Activated CD8-positive, alpha-beta memory T cell treated with anti-CD3 and anti-CD28 coated beads for 36 hours (primary cell): ENCODE measurements at regions not wholly inside any gene's neighbourhood (a gene's known extent, or its start where the extent isn't known, plus 50 kb on each side); places are given as distances from the start of the nearest gene placed in this dataset.
"Not testable (repeated sequence)": the region's sequence is repeated elsewhere in the genome, so short reads cannot be mapped to it uniquely, and the experiment has no call there.

Source experiments
- CTCF ChIA-PET: fragments of 350-600 bp; sonication (Branson Sonifier 250); formaldehyde crosslinking; loops from one replicate; lab custom pipeline; 2021; ENCODE audit warnings: antibody characterized with exemption; lab: Charles Lee
- POLR2A ChIA-PET: fragments of 350-600 bp; sonication (Branson Sonifier 250); formaldehyde crosslinking; loops from one replicate; lab custom pipeline; 2021; ENCODE audit warnings: antibody characterized with exemption; lab: Charles Lee

GRCh38 chr16:79391395-79391794 is 209.1 kb downstream of the MAF start:
- ChIA-PET POLR2A (no interaction called here), CTCF (no interaction called here)

GRCh38 chr16:79390481-79391051 is 210.0 kb downstream of the MAF start:
- ChIA-PET POLR2A (no interaction called here), CTCF (no interaction called here)

- CTCF ChIA-PET: no interaction called here
- POLR2A ChIA-PET: no interaction called here
Measured at GRCh38 chr16:79388396-79388795, 212.1 kb downstream of the MAF start.

- POLR2A ChIA-PET: no interaction called here
- CTCF ChIA-PET: no interaction called here
Measured at GRCh38 chr16:79386299-79386698, 214.2 kb downstream of the MAF start.

- POLR2A ChIA-PET: no interaction called here
- CTCF ChIA-PET: no interaction called here
Measured at GRCh38 chr16:79381603-79382042, 218.9 kb downstream of the MAF start.

GRCh38 chr16:79380995-79381602 is 219.4 kb downstream of the MAF start:
- ChIA-PET CTCF (no interaction called here), POLR2A (no interaction called here)

GRCh38 chr16:79379095-79379494 is 221.4 kb downstream of the MAF start:
- ChIA-PET POLR2A (no interaction called here), CTCF (no interaction called here)

GRCh38 chr16:79377082-79377481 is 223.5 kb downstream of the MAF start:
- POLR2A ChIA-PET, CTCF ChIA-PET: not testable (repeated sequence)

GRCh38 chr16:79375351-79375750 is 225.2 kb downstream of the MAF start:
- ChIA-PET POLR2A (no interaction called here), CTCF (no interaction called here)

- CTCF ChIA-PET: interaction anchor here (0.6 to 1.7 kb wide), 3 partner anchors 38 to 267 kb away, joined by 3 to 5 read pairs (median 3); no protein-coding TSS in a partner anchor
Measured at GRCh38 chr16:79372503-79373184, 227.9 kb downstream of the MAF start.

GRCh38 chr16:79370736-79371135 is 229.8 kb downstream of the MAF start:
- CTCF ChIA-PET: no interaction called here
- POLR2A ChIA-PET: no interaction called here

More at GRCh38 chr16:79372503-79373184, 227.9 kb downstream of the MAF start:
- POLR2A ChIA-PET: interaction anchor here (0.8 kb wide), 1 partner anchor 57 kb away, joined by 3 read pairs; no protein-coding TSS in a partner anchor

- ChIA-PET POLR2A (no interaction called here), CTCF (no interaction called here)
Measured at GRCh38 chr16:79369796-79370195, 230.7 kb downstream of the MAF start.

GRCh38 chr16:79367822-79368221 is 232.7 kb downstream of the MAF start:
- POLR2A ChIA-PET: no interaction called here

GRCh38 chr16:79366635-79367034 is 233.9 kb downstream of the MAF start:
- ChIA-PET POLR2A (no interaction called here), CTCF (no interaction called here)

More at GRCh38 chr16:79367822-79368221, 232.7 kb downstream of the MAF start:
- CTCF ChIA-PET: no interaction called here

GRCh38 chr16:79365702-79366101 is 234.8 kb downstream of the MAF start:
- CTCF ChIA-PET: no interaction called here
- POLR2A ChIA-PET: no interaction called here

GRCh38 chr16:79363484-79363883 is 237.1 kb downstream of the MAF start:
- CTCF ChIA-PET: no interaction called here
- POLR2A ChIA-PET: no interaction called here

- CTCF ChIA-PET: no interaction called here
- POLR2A ChIA-PET: interaction anchor here (0.6 kb wide), 1 partner anchor 167 kb away, joined by 3 read pairs; no protein-coding TSS in a partner anchor
Measured at GRCh38 chr16:79363035-79363434, 237.5 kb downstream of the MAF start.

GRCh38 chr16:79362300-79362970 is 238.1 kb downstream of the MAF start:
- CTCF ChIA-PET: no interaction called here

GRCh38 chr16:79361132-79361751 is 239.3 kb downstream of the MAF start:
- CTCF ChIA-PET: no interaction called here

More at GRCh38 chr16:79362300-79362970, 238.1 kb downstream of the MAF start:
- POLR2A ChIA-PET: interaction anchor here (0.6 kb wide), 1 partner anchor 167 kb away, joined by 3 read pairs; no protein-coding TSS in a partner anchor

GRCh38 chr16:79360267-79360666 is 240.3 kb downstream of the MAF start:
- ChIA-PET CTCF (no interaction called here), POLR2A (no interaction called here)

More at GRCh38 chr16:79361132-79361751, 239.3 kb downstream of the MAF start:
- POLR2A ChIA-PET: no interaction called here
